Neural cell (in vitro differentiated cells): ENCODE measurements at regions not wholly inside any gene's neighbourhood (a gene's known extent, or its start where the extent isn't known, plus 50 kb on each side); places are given as distances from the start of the nearest gene placed in this dataset.
"Not testable (repeated sequence)": the region's sequence is repeated elsewhere in the genome, so short reads cannot be mapped to it uniquely, and the experiment has no call there.

Source experiments
- H2AFZ ChIP-seq: fragments of 200-600, 300-800 bp; sonication (generic), shearing (Covaris generic); 2 replicates; pipeline ENCODE4 v1.6.0; 2014; ENCODE audit warnings: low read depth, mild to moderate bottlenecking, antibody characterized with exemption, low read length, moderate library complexity
- H3F3A ChIP-seq: fragments of 200-600 bp; shearing (Covaris generic); 2 replicates; pipeline ENCODE4 v1.6.1; 2016; ENCODE audit warnings: mild to moderate bottlenecking, moderate library complexity, mixed read lengths, antibody characterized with exemption, low read length; ENCODE audit not compliant: insufficient read depth, poor library complexity, severe bottlenecking
- H3K27ac ChIP-seq: fragments of 200-600, 300-800 bp; sonication (generic), shearing (Covaris generic); 2 replicates; pipeline ENCODE4 v1.5.1; 2014; ENCODE audit warnings: mild to moderate bottlenecking, low read length, moderate library complexity
- H3K27me3 ChIP-seq: fragments of 300-800, 200-600 bp; sonication (generic), shearing (Covaris generic); 2 replicates; pipeline ENCODE4 v1.6.0; 2014; ENCODE audit warnings: mild to moderate bottlenecking, low read depth, low read length, moderate library complexity; ENCODE audit not compliant: insufficient read depth
- H3K36me3 ChIP-seq: fragments of 300-800, 200-600 bp; sonication (generic), shearing (Covaris generic); 2 replicates; pipeline ENCODE4 v1.5.1; 2014; ENCODE audit warnings: mild to moderate bottlenecking, antibody characterized with exemption, low read length, moderate library complexity; ENCODE audit not compliant: insufficient read depth
- H3K4me2 ChIP-seq: fragments of 300-800, 200-600 bp; sonication (generic), shearing (Covaris generic); 2 replicates; pipeline ENCODE4 v1.6.0; 2014; ENCODE audit warnings: mild to moderate bottlenecking, low read length
- H3K4me3 ChIP-seq: fragments of 300-800, 200-600 bp; sonication (generic), shearing (Covaris generic); 2 replicates; pipeline ENCODE4 v1.5.1; 2014; ENCODE audit warnings: mild to moderate bottlenecking, low read length, moderate library complexity
- H3K79me2 ChIP-seq: fragments of 200-600 bp; shearing (Covaris generic); replicated peaks from 2 replicates; pipeline ENCODE4 v1.6.0; 2014; ENCODE audit warnings: mild to moderate bottlenecking, low read length, moderate library complexity; ENCODE audit not compliant: insufficient read depth
- H3K9ac ChIP-seq: fragments of 300-800, 200-600 bp; sonication (generic), shearing (Covaris generic); 2 replicates; pipeline ENCODE4 v1.6.1; 2016; ENCODE audit warnings: mild to moderate bottlenecking, low read length, mixed read lengths
- H3K9me2 ChIP-seq: fragments of 200-600 bp; shearing (Covaris generic); 2 replicates; pipeline ENCODE4 v1.6.1; 2016; ENCODE audit warnings: mild to moderate bottlenecking, low read length, mixed read lengths; ENCODE audit not compliant: insufficient read depth
- H3K9me3 ChIP-seq: fragments of 200-600, 300-800 bp; sonication (generic), shearing (Covaris generic); 2 replicates; pipeline ENCODE4 v1.6.1; 2016; ENCODE audit warnings: mild to moderate bottlenecking, mixed run types, low read length, moderate library complexity, mixed read lengths
- H4K20me1 ChIP-seq: fragments of 200-600 bp; shearing (Covaris generic); 2 replicates; pipeline ENCODE4 v1.6.1; 2016; ENCODE audit warnings: mild to moderate bottlenecking, mixed run types; ENCODE audit not compliant: insufficient read depth
- CTCF ChIP-seq: fragments of 450-650 bp; IDR thresholded peaks from 2 replicates; pipeline ENCODE4 v1.5.1; 2014; ENCODE audit warnings: antibody characterized with exemption, mild to moderate bottlenecking, moderate library complexity; ENCODE audit not compliant: poor library complexity, severe bottlenecking
- EP300 ChIP-seq: fragments of 450-650 bp; conservative IDR thresholded peaks from 2 replicates; pipeline ENCODE4 v1.6.1; 2014; ENCODE audit warnings: antibody characterized with exemption, mild to moderate bottlenecking, moderate library complexity; ENCODE audit not compliant: poor library complexity, severe bottlenecking
- EZH2 ChIP-seq: fragments of 200-600, 300-800 bp; shearing (Covaris generic), sonication (generic); IDR thresholded peaks from 2 replicates; pipeline ENCODE4 v1.6.1; 2014; ENCODE audit warnings: antibody characterized with exemption, low read length, borderline replicate concordance, mild to moderate bottlenecking; ENCODE audit not compliant: insufficient read depth, poor library complexity, severe bottlenecking
- MXI1 ChIP-seq: fragments of 450-650 bp; conservative IDR thresholded peaks from 2 replicates; pipeline ENCODE4 v1.6.1; 2014; ENCODE audit warnings: antibody characterized with exemption, mild to moderate bottlenecking; ENCODE audit not compliant: poor library complexity, severe bottlenecking
- POLR2AphosphoS5 ChIP-seq: IDR thresholded peaks from 2 replicates; pipeline ENCODE4 v1.6.1; 2012
- RAD21 ChIP-seq: fragments of 450-650 bp; conservative IDR thresholded peaks from 2 replicates; pipeline ENCODE4 v1.6.1; 2014; ENCODE audit warnings: antibody characterized with exemption, mild to moderate bottlenecking, moderate library complexity
- REST ChIP-seq: IDR thresholded peaks from 2 replicates; pipeline ENCODE4 v1.6.1; 2012; ENCODE audit warnings: borderline replicate concordance
- SMC3 ChIP-seq: fragments of 450-650 bp; conservative IDR thresholded peaks from 2 replicates; pipeline ENCODE4 v1.6.1; 2014; ENCODE audit warnings: antibody characterized with exemption, mild to moderate bottlenecking, moderate library complexity; ENCODE audit not compliant: poor library complexity
- TAF1 ChIP-seq: IDR thresholded peaks from 2 replicates; pipeline ENCODE4 v1.6.1; 2012; ENCODE audit warnings: low read depth

GRCh38 chr7:50251765-50252164, 52.8 kb upstream of the IKZF1 start:
- no peaks in the 10 kb centered on the region for H3K9me3 ChIP-seq
- H3K4me2 ChIP-seq = no peak overlapping the region
- H3K79me2 ChIP-seq = no peaks in the 10 kb centered on the region
- no peaks in the 10 kb centered on the region for H3F3A ChIP-seq
- no peak overlapping the region for H3K27ac ChIP-seq
- no peak overlapping the region for H2AFZ ChIP-seq
- no peaks in the 10 kb centered on the region for H3K9me2 ChIP-seq
- H3K27me3 ChIP-seq = no peaks in the 10 kb centered on the region
- H4K20me1 ChIP-seq = no peaks in the 10 kb centered on the region
- H3K4me3 ChIP-seq = no peak overlapping the region
- H3K36me3 ChIP-seq = no peaks in the 10 kb centered on the region
- no peak for TF ChIP-seq CTCF
- TF ChIP-seq POLR2AphosphoS5 = no peak
- TF ChIP-seq SMC3 = no peak
- no peak for TF ChIP-seq TAF1
- TF ChIP-seq REST = no peak
- TF ChIP-seq MXI1 = no peak
- no peak for TF ChIP-seq RAD21
- H3K9ac ChIP-seq = no peak overlapping the region

GRCh38 chr7:50246551-50246950, 58.0 kb upstream of the IKZF1 start:
- Histone ChIP-seq H3K9me2 (no peaks in the 10 kb centered on the region), H3F3A (no peaks in the 10 kb centered on the region), H2AFZ (no peak overlapping the region), H3K36me3 (no peaks in the 10 kb centered on the region), H4K20me1 (no peaks in the 10 kb centered on the region), H3K27me3 (no peaks in the 10 kb centered on the region), H3K4me2 (no peak overlapping the region), H3K27ac (no peak overlapping the region), H3K4me3 (no peak overlapping the region), H3K9me3 (no peaks in the 10 kb centered on the region), H3K79me2 (no peaks in the 10 kb centered on the region), H3K9ac (no peak overlapping the region)
- no peak for TF ChIP-seq MXI1
- no peak for TF ChIP-seq POLR2AphosphoS5
- TF ChIP-seq CTCF = no peak
- no peak for TF ChIP-seq EP300
- TF ChIP-seq RAD21 = no peak
- TF ChIP-seq EZH2 = no peak
- TF ChIP-seq SMC3 = no peak
- no peak for TF ChIP-seq TAF1
- no peak for TF ChIP-seq REST

- H3K9me2 ChIP-seq, H4K20me1 ChIP-seq, H3K4me2 ChIP-seq, H3K27me3 ChIP-seq, H3K9me3 ChIP-seq, H3K9ac ChIP-seq, H3K36me3 ChIP-seq, H3K79me2 ChIP-seq, H3F3A ChIP-seq, H3K27ac ChIP-seq, H2AFZ ChIP-seq, H3K4me3 ChIP-seq: not testable (repeated sequence)
Observed at GRCh38 chr7:50242111-50242510, 62.4 kb upstream of the IKZF1 start.
